AG04450 (cell line): ENCODE measurements at regions not wholly inside any gene's neighbourhood (a gene's known extent, or its start where the extent isn't known, plus 50 kb on each side); places are given as distances from the start of the nearest gene placed in this dataset.

Experiments
- CTCF ChIA-PET: fragments of 300-600, 350-600 bp; formaldehyde crosslinking; extraction: SDS; loops from one replicate; lab custom pipeline; 2022; ENCODE audit warnings: antibody characterized with exemption, inconsistent platforms; lab: Charles Lee
- POLR2A ChIA-PET: fragments of 350-600 bp; formaldehyde crosslinking; extraction: SDS; loops from one replicate; lab custom pipeline; 2021; ENCODE audit warnings: antibody characterized with exemption, inconsistent platforms; lab: Yijun Ruan, JAX
- DNase-seq: peaks from one replicate; pipeline ENCODE4 v3.0.0-alpha.2; 2011; ENCODE audit warnings: low read depth, low spot score
- H3K27ac ChIP-seq: one replicate; pipeline ENCODE4 v1.5.1; 2012; ENCODE audit warnings: low read depth, low read length, control low read depth
- H3K27me3 ChIP-seq: one replicate; pipeline ENCODE4 v1.6.0; 2012; ENCODE audit warnings: low read length; ENCODE audit not compliant: control insufficient read depth, insufficient read depth
- H3K4me3 ChIP-seq: 2 replicates; pipeline ENCODE4 v1.5.1; 2011; ENCODE audit warnings: mild to moderate bottlenecking, low read depth, low read length, control low read depth
- H3K9me3 ChIP-seq: 2 replicates; pipeline ENCODE4 v1.5.1; 2012; ENCODE audit warnings: low read length; ENCODE audit not compliant: control insufficient read depth, insufficient read depth
- CTCF ChIP-seq: IDR thresholded peaks from 2 replicates; pipeline ENCODE4 v1.5.1; 2011; ENCODE audit warnings: low read depth, low read length, control low read depth, inconsistent platforms

GRCh38 chr16:64358291-64358690, 763.6 kb downstream of the CDH11 start:
- Histone ChIP-seq H3K27me3 (no peaks in the 10 kb centered on the region), H3K9me3 (no peaks in the 10 kb centered on the region), H3K27ac (no peak overlapping the region), H3K4me3 (no peak overlapping the region)
- no peak for DNase-seq
- no peak for TF ChIP-seq CTCF
- POLR2A ChIA-PET = no interaction called here
- CTCF ChIA-PET = no interaction called here

- no peaks in the 10 kb centered on the region for H3K27me3 ChIP-seq
- no peak for TF ChIP-seq CTCF
- peak; percentile 56 for DNase-seq
- no peaks in the 10 kb centered on the region for H3K9me3 ChIP-seq
- ChIA-PET POLR2A (interaction anchor here (0.6 kb wide), 1 partner anchor 66 kb away, joined by 3 read pairs; no protein-coding TSS in a partner anchor), CTCF (interaction anchor here (1.7 kb wide), 1 partner anchor 11 kb away, joined by 4 read pairs; no protein-coding TSS in a partner anchor)
- H3K27ac ChIP-seq = no peak overlapping the region
- H3K4me3 ChIP-seq = no peak overlapping the region
Observed at GRCh38 chr16:64356267-64356666, 765.6 kb downstream of the CDH11 start.

- ChIA-PET POLR2A (no interaction called here), CTCF (no interaction called here)
- H3K27ac ChIP-seq = no peak overlapping the region
- no peaks in the 10 kb centered on the region for H3K27me3 ChIP-seq
- no peak for DNase-seq
- no peak for TF ChIP-seq CTCF
- H3K9me3 ChIP-seq = no peaks in the 10 kb centered on the region
- no peak overlapping the region for H3K4me3 ChIP-seq
Observed at GRCh38 chr16:64352246-64352645, 769.6 kb downstream of the CDH11 start.

GRCh38 chr16:64351121-64351520, 770.7 kb downstream of the CDH11 start:
- no peaks in the 10 kb centered on the region for H3K9me3 ChIP-seq
- H3K27ac ChIP-seq = no peak overlapping the region
- no peak for TF ChIP-seq CTCF
- ChIA-PET POLR2A (no interaction called here), CTCF (no interaction called here)
- DNase-seq = no peak
- H3K4me3 ChIP-seq = no peak overlapping the region
- no peaks in the 10 kb centered on the region for H3K27me3 ChIP-seq

- Histone ChIP-seq H3K4me3 (no peak overlapping the region), H3K9me3 (peaks cover 10% of the 10 kb centered on the region; the same call in 1 of the 2 replicates), H3K27ac (no peak overlapping the region), H3K27me3 (no peaks in the 10 kb centered on the region)
- no peak for DNase-seq
- ChIA-PET CTCF (no interaction called here), POLR2A (no interaction called here)
- TF ChIP-seq CTCF = no peak
Observed at GRCh38 chr16:64346080-64346479, 775.8 kb downstream of the CDH11 start.
